GM12878 (cell line): ENCODE measurements at regions not wholly inside any gene's neighbourhood (a gene's known extent, or its start where the extent isn't known, plus 50 kb on each side); places are given as distances from the start of the nearest gene placed in this dataset.

Source experiments
- ATAC-seq: fragments of 200-7000 bp; cut with Tn5 transposase; 3 replicates; pipeline ENCODE4 v1.9.1; 2020; ENCODE audit warnings: mild to moderate bottlenecking, moderate library complexity
- BruUV-seq: library from RNA; stranded (reverse); fragments of 400-500 nt; replicated peaks from 2 replicates; lab custom pipeline; 2021; lab: Mats Ljungman, UMichigan
- CTCF ChIA-PET: fragments of 300-600 bp; sonication (Branson Sonifier 250); formaldehyde crosslinking; extraction: SDS; loops from one replicate; lab custom pipeline; 2021; ENCODE audit warnings: inconsistent platforms; lab: Yijun Ruan, JAX
- POLR2A ChIA-PET: fragments of 350-600 bp; formaldehyde crosslinking; extraction: SDS; loops from one replicate; lab custom pipeline; 2021; ENCODE audit warnings: inconsistent platforms; lab: Charles Lee
- RAD21 ChIA-PET: fragments of 300-600 bp; sonication (Branson Sonifier 250); formaldehyde crosslinking; loops from one replicate; lab custom pipeline; 2023; ENCODE audit warnings: antibody characterized with exemption; ENCODE audit not compliant: unreplicated experiment; lab: Charles Lee
- SMC1A ChIA-PET: fragments of 300-600 bp; sonication (Branson Sonifier 250); formaldehyde crosslinking; loops from one replicate; lab custom pipeline; 2023; ENCODE audit not compliant: unreplicated experiment, uncharacterized antibody; lab: Charles Lee
- DNase-seq: peaks from one replicate; pipeline ENCODE4 v3.0.0-alpha.2; 2011; ENCODE audit warnings: low read depth, low spot score
- FAIRE-seq: peaks from 3 replicates; lab custom pipeline; 2011; peaks lifted over from hg19 to GRCh38; lab: Jason Lieb, UNC
- H2AFZ ChIP-seq: 2 replicates; pipeline ENCODE4 v1.6.0; 2011; ENCODE audit warnings: low read depth, low read length, control low read depth; ENCODE audit not compliant: control insufficient read depth
- H3K27ac ChIP-seq: 2 replicates; pipeline ENCODE4 v1.5.1; 2011; ENCODE audit warnings: control low read depth; ENCODE audit not compliant: control insufficient read depth, insufficient read depth
- H3K27me3 ChIP-seq, 2 experiments: replicated peaks in 1 of 2; 2 replicates each; pipeline versions ENCODE4 v1.6.0 to v1.6.1; 2011; ENCODE audit warnings: low read length in 1 of 2; ENCODE audit not compliant: control insufficient read depth in 2 of 2, insufficient read depth in 2 of 2
- H3K36me3 ChIP-seq, 2 experiments: 2 replicates each; pipeline ENCODE4 v1.5.1; 2011; ENCODE audit warnings: low read length in 1 of 2; ENCODE audit not compliant: control insufficient read depth in 2 of 2, insufficient read depth in 2 of 2
- H3K4me1 ChIP-seq: 2 replicates; pipeline ENCODE4 v1.6.1; 2011; ENCODE audit warnings: mild to moderate bottlenecking, low read length, moderate library complexity, mixed read lengths; ENCODE audit not compliant: control insufficient read depth, insufficient read depth
- H3K4me2 ChIP-seq: 2 replicates; pipeline ENCODE4 v1.6.0; 2011; ENCODE audit warnings: control low read depth; ENCODE audit not compliant: control insufficient read depth, insufficient read depth
- H3K4me3 ChIP-seq: fragments of 200-600 bp; sonication (generic); 2 replicates; pipeline ENCODE4 v1.5.1; 2016
- H3K79me2 ChIP-seq: 2 replicates; pipeline ENCODE4 v1.6.0; 2011; ENCODE audit warnings: low read length; ENCODE audit not compliant: control insufficient read depth, insufficient read depth
- H3K9ac ChIP-seq: 2 replicates; pipeline ENCODE4 v1.8.0; 2011; ENCODE audit warnings: low read length, control low read depth, mixed read lengths; ENCODE audit not compliant: control insufficient read depth, insufficient read depth
- H3K9me3 ChIP-seq: replicated peaks from 3 replicates; pipeline ENCODE4 v1.5.1; 2011; ENCODE audit warnings: mild to moderate bottlenecking, low read length; ENCODE audit not compliant: control insufficient read depth, insufficient read depth
- H4K20me1 ChIP-seq: 2 replicates; pipeline ENCODE4 v1.6.0; 2011; ENCODE audit not compliant: control insufficient read depth, insufficient read depth
- BACH1 ChIP-seq: fragments of 450-650 bp; IDR thresholded peaks from 2 replicates; pipeline ENCODE4 v1.6.1; 2017; ENCODE audit warnings: mild to moderate bottlenecking, borderline replicate concordance
- BCL11A ChIP-seq: IDR thresholded peaks from 2 replicates; pipeline ENCODE4 v1.6.1; 2011; ENCODE audit warnings: low read depth, low read length
- CREB1 ChIP-seq: IDR thresholded peaks from 2 replicates; pipeline ENCODE4 v1.6.1; 2012; ENCODE audit warnings: low read depth, mild to moderate bottlenecking, inconsistent platforms
- CREM ChIP-seq: IDR thresholded peaks from 2 replicates; pipeline ENCODE4 v1.6.1; 2014; ENCODE audit warnings: antibody characterized with exemption, low read depth
- ETV6 ChIP-seq, 2 experiments: fragments of 450-650 bp in 1 of 2; IDR thresholded peaks in 1 of 2; conservative IDR thresholded peaks in 1 of 2; 2 replicates each; pipeline ENCODE4 v1.6.1; 2014; ENCODE audit warnings: antibody characterized with exemption in 1 of 2, borderline replicate concordance in 1 of 2, low read depth in 1 of 2, mild to moderate bottlenecking in 1 of 2, moderate library complexity in 1 of 2
- HCFC1 ChIP-seq: fragments of 150-350 bp; IDR thresholded peaks from 2 replicates; pipeline ENCODE4 v1.6.1; 2014; ENCODE audit warnings: low read length
- JUND ChIP-seq: IDR thresholded peaks from 2 replicates; pipeline ENCODE4 v1.6.1; 2012; ENCODE audit warnings: low read depth, mild to moderate bottlenecking, low read length, improper control_type of control experiment, moderate library complexity
- MEF2A ChIP-seq: IDR thresholded peaks from 2 replicates; pipeline ENCODE4 v1.6.1; 2011; ENCODE audit warnings: low read depth, mild to moderate bottlenecking, low read length, moderate library complexity; ENCODE audit not compliant: insufficient read depth
- MEF2B ChIP-seq: fragments of 450-650 bp; IDR thresholded peaks from 2 replicates; pipeline ENCODE4 v1.6.1; 2018; ENCODE audit warnings: mild to moderate bottlenecking, moderate library complexity; ENCODE audit not compliant: partially characterized antibody, poor library complexity, severe bottlenecking
- POLR2AphosphoS5 ChIP-seq: IDR thresholded peaks from 2 replicates; pipeline ENCODE4 v1.6.1; 2011; ENCODE audit warnings: mild to moderate bottlenecking, low read length, inconsistent platforms
- RAD21 ChIP-seq: IDR thresholded peaks from 2 replicates; pipeline ENCODE4 v1.6.1; 2011; ENCODE audit warnings: mild to moderate bottlenecking, low read depth, low read length, moderate library complexity; ENCODE audit not compliant: insufficient read depth
- SIX5 ChIP-seq: IDR thresholded peaks from 2 replicates; pipeline ENCODE4 v1.6.1; 2011; ENCODE audit warnings: mild to moderate bottlenecking, low read depth, low read length, moderate library complexity; ENCODE audit not compliant: severe bottlenecking
- SP1 ChIP-seq: IDR thresholded peaks from one replicate; pipeline ENCODE4 v1.6.1; 2011; ENCODE audit warnings: low read depth, low read length
- SREBF2 ChIP-seq: IDR thresholded peaks from 2 replicates; pipeline ENCODE4 v1.6.1; 2012; ENCODE audit warnings: mild to moderate bottlenecking, low read length
- SRF ChIP-seq, 2 experiments: IDR thresholded peaks; 2 replicates each; pipeline ENCODE4 v1.6.1; 2011; ENCODE audit warnings: low read depth in 2 of 2, low read length in 2 of 2, mild to moderate bottlenecking in 1 of 2, moderate library complexity in 1 of 2
- ZBTB33 ChIP-seq: fragments of 450-650 bp; IDR thresholded peaks from 2 replicates; pipeline ENCODE4 v1.6.1; 2017; ENCODE audit warnings: mild to moderate bottlenecking
- WGBS: methylation state at CpG from one replicate; pipeline ENCODE4 v1.1.6; 2016; ENCODE audit warnings: low lambda C conversion rate; ENCODE audit not compliant: insufficient replicate concordance, insufficient coverage; ENCODE audit errors: missing lambda C conversion rate; 5-methylcytosine and 5-hydroxymethylcytosine counted together
- in situ Hi-C: fragments of 300-500 bp; cut with MboI; formaldehyde crosslinking; loops from 9 replicates; pipeline ENCODE4 v1.14.3; 2018; ENCODE audit warnings: mixed read lengths
- intact Hi-C: fragments of 100-400 bp; cut with micrococcal nuclease; formaldehyde crosslinking; loops from one replicate; pipeline ENCODE4 v1.14.2; 2022; ENCODE audit not compliant: unreplicated experiment
- TF ChIP-seq, protein P1 (sequence below): fragments of 150-350 bp; IDR thresholded peaks from 2 replicates; pipeline ENCODE4 v1.6.1; 2016; ENCODE audit warnings: low read depth, low read length
- TF ChIP-seq, protein P2 (sequence below): IDR thresholded peaks from 2 replicates; pipeline ENCODE4 v1.6.1; 2012; ENCODE audit warnings: low read depth, low read length, improper control_type of control experiment

DNA sequence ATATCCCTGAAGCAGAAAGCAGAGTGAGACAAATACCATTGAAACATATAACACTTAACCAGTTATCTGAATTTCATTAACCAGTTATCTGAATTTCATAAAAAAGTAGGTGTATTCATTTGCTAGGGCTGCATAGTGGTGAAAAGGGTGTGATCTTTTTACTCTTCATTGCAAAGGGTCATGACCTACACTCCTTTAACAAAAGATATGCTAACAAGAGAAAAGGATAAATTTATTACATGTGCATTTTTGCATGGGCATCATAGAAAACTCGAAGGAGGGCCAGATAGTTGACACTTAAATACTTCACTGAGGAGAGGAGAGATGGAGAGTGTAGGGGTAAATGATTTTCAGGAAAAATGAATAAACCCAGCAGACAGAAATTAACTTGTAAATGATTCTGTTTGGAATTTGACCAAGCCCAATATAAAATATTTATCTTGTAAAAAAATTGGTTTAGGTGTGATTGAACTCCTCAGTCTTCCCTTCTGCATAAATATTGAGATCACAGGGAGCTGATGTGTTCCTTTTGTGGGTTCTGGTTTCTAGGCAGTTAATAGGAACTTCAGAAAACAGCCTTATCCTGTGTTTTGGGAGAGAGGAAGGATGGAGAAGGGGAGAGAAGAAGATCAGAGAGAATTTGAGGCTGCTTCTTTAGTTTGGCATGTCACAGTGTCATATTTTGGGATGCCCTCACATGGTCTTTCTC, 372.5 kb upstream of the SYT4 start (continued):
- no peak for TF ChIP-seq JUND
- TF ChIP-seq SRF (IDR thresholded peaks at IDR 0.05; ENCODE audit: low read depth in 2 of 2, low read length in 2 of 2), result no peak
- no peak for TF ChIP-seq POLR2AphosphoS5
- TF ChIP-seq, all 136 proteins: peak for 0

GRCh38 chr18:43650426-43650825, 373.1 kb upstream of the SYT4 start:
- ChIA-PET POLR2A (no interaction called here), RAD21 (no interaction called here), SMC1A (no interaction called here), CTCF (no interaction called here)
- no peak overlapping the region for H3K4me2 ChIP-seq
- H3K9me3 ChIP-seq, result no peaks in the 10 kb centered on the region
- no peak overlapping the region for H2AFZ ChIP-seq
- no peaks in the 10 kb centered on the region for H3K27me3 ChIP-seq
- BruUV-seq, result no TSS peak
- H3K9ac ChIP-seq, result no peak overlapping the region
- no peak for DNase-seq
- H3K27ac ChIP-seq, result no peak overlapping the region
- no peaks in the 10 kb centered on the region for H3K4me1 ChIP-seq
- H3K79me2 ChIP-seq, result no peaks in the 10 kb centered on the region
- intact Hi-C loops (no loop called here), in situ Hi-C loops (no loop called here)
- 39% methylated on average over 2 of the region's 2 CpGs for WGBS
- no peaks in the 10 kb centered on the region for H3K36me3 ChIP-seq
- H4K20me1 ChIP-seq, result no peaks in the 10 kb centered on the region
- H3K4me3 ChIP-seq, result no peak overlapping the region
- FAIRE-seq, result no peak
- no peak for ATAC-seq
- TF ChIP-seq MEF2A (no peak), SREBF2 (no peak), ETV6 (conservative IDR thresholded peaks at IDR 0.05 in 1 of 2, IDR thresholded peaks at IDR 0.05 in 1 of 2; ENCODE audit: borderline replicate concordance in 1 of 2, low read depth in 1 of 2) (no peak), ZBTB33 (no peak), CREB1 (no peak), RAD21 (no peak), CREM (no peak), SP1 (no peak), BCL11A (no peak), HCFC1 (no peak), SIX5 (no peak), BACH1 (no peak), MEF2B (no peak)
- TF ChIP-seq, protein P1, sequence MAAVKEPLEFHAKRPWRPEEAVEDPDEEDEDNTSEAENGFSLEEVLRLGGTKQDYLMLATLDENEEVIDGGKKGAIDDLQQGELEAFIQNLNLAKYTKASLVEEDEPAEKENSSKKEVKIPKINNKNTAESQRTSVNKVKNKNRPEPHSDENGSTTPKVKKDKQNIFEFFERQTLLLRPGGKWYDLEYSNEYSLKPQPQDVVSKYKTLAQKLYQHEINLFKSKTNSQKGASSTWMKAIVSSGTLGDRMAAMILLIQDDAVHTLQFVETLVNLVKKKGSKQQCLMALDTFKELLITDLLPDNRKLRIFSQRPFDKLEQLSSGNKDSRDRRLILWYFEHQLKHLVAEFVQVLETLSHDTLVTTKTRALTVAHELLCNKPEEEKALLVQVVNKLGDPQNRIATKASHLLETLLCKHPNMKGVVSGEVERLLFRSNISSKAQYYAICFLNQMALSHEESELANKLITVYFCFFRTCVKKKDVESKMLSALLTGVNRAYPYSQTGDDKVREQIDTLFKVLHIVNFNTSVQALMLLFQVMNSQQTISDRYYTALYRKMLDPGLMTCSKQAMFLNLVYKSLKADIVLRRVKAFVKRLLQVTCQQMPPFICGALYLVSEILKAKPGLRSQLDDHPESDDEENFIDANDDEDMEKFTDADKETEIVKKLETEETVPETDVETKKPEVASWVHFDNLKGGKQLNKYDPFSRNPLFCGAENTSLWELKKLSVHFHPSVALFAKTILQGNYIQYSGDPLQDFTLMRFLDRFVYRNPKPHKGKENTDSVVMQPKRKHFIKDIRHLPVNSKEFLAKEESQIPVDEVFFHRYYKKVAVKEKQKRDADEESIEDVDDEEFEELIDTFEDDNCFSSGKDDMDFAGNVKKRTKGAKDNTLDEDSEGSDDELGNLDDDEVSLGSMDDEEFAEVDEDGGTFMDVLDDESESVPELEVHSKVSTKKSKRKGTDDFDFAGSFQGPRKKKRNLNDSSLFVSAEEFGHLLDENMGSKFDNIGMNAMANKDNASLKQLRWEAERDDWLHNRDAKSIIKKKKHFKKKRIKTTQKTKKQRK, result no peak
- TF ChIP-seq, protein P2, sequence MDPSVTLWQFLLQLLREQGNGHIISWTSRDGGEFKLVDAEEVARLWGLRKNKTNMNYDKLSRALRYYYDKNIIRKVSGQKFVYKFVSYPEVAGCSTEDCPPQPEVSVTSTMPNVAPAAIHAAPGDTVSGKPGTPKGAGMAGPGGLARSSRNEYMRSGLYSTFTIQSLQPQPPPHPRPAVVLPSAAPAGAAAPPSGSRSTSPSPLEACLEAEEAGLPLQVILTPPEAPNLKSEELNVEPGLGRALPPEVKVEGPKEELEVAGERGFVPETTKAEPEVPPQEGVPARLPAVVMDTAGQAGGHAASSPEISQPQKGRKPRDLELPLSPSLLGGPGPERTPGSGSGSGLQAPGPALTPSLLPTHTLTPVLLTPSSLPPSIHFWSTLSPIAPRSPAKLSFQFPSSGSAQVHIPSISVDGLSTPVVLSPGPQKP, result no peak
